NCI-H345 treated with DMSO at 0.1 percent for 48 hours (cell line): ENCODE measurements at regions not wholly inside any gene's neighbourhood (a gene's known extent, or its start where the extent isn't known, plus 50 kb on each side); places are given as distances from the start of the nearest gene placed in this dataset.
"Not testable (repeated sequence)": the region's sequence is repeated elsewhere in the genome, so short reads cannot be mapped to it uniquely, and the experiment has no call there.

Source experiments
- DNase-seq: peaks from one replicate; lab custom pipeline; 2025; ENCODE audit not compliant: unreplicated experiment; lab: John Stamatoyannopoulos, UW

DNA sequence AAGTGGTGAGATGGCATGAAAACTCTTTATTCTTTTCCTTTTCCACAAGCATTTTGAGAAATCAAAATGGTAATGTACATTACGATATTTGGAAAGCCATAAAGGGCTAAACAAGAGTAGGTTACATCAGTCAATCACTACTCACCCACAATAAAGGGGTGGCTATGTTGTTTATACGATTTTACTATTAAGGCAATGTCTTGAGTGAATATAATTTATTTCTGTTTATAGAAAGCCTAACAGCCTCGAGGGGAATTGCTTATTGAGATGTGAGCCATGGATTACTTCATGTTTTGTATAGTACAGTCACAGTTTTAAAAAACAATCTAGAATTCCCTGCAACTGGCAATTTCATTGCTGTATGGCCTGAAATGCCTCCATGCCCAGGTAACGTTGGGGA, 237.5 kb upstream of the RBBP8 start:
- DNase-seq = no peak

DNA sequence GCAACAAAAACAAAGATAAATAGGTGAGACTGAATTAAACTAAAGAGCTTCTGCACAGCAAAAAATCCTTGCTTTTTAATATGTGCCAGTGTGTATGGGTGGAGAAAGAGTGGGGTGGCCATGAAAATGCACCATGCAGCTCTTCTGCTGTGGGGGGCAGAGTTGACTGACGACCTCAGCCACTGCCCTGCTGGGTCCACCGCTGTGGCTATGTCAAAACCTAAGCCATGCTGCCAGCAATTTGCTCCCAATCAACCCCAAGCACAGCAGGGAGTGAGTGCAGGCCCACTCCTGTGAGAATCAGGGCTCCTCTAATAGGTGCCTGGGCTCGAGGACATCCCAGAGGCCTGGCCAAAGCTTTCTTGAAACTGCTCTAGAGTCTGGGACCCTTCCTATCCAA, 235.6 kb upstream of the RBBP8 start:
- DNase-seq = no peak

DNA sequence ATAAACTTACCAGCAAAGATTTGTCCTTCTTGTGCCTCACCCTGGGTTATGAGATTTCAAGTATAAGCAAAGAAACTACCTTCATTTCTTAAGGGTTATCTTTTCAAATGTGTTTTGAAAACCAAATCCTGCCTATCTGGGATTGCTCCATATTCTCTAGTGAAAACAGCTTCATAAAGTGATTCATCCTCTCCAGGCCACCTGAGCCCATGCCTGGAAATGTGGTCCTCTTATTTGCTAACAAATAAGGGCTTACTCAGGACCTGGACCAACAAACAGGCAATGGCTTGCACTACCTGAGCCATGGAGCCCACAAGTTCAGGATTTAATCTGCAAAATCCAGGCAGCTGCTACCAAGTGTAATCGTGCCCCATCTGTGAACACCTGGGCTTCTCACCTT, 234.4 kb upstream of the RBBP8 start:
- no peak for DNase-seq

- no peak for DNase-seq
These were observed 233.5 kb upstream of the RBBP8 start for GRCh38 chr18:22699629-22700028.

- DNase-seq = no peak
These were observed 232.2 kb upstream of the RBBP8 start for GRCh38 chr18:22700920-22701319.

GRCh38 chr18:22701326-22701725, 231.8 kb upstream of the RBBP8 start:
- DNase-seq = no peak

GRCh38 chr18:22701795-22702194, 231.3 kb upstream of the RBBP8 start:
- no peak for DNase-seq

- no peak for DNase-seq
These were observed 230.3 kb upstream of the RBBP8 start for GRCh38 chr18:22702806-22703205.

DNA sequence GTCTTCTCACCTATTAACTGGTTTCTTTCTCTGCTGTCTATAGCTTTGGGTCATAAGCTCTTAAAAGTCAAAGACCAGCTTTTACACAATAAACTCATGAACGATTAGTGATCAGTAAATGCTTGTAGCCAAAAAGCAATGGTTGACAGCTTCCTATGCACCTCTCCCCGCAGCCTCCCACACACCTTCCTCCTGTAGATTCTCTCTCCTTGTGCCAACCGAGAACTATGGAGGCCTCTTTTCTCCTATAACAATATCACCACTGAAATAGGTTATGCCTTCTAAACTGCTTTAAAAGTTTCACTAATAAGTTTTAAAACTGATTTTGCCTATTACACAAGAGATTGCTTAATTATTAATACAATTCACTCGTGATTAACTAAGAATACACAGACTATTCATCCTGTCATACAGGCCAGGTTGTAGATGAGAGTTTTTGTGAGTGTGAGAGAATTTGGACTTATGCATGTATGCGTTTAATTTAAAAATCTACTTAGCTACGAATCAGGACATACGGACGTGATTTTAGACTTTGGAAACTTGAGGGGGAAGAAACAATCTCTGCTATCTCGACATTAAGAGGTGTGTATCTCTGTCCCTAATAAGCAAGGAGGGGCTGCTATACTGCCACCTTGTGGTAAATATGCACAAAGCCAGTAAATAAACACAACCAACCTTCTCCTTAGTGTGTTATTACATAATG, 229.1 kb upstream of the RBBP8 start:
- DNase-seq = peak; percentile 3

GRCh38 chr18:22704586-22704918, 228.6 kb upstream of the RBBP8 start:
- no peak for DNase-seq

- no peak for DNase-seq
These were observed 227.8 kb upstream of the RBBP8 start for GRCh38 chr18:22705328-22705727.

GRCh38 chr18:22706025-22706424, 227.1 kb upstream of the RBBP8 start:
- DNase-seq = not testable (repeated sequence)

GRCh38 chr18:22709288-22710060, 223.7 kb upstream of the RBBP8 start:
- no peak for DNase-seq

- DNase-seq = no peak
These were observed 222.4 kb upstream of the RBBP8 start for GRCh38 chr18:22710673-22711191.

DNA sequence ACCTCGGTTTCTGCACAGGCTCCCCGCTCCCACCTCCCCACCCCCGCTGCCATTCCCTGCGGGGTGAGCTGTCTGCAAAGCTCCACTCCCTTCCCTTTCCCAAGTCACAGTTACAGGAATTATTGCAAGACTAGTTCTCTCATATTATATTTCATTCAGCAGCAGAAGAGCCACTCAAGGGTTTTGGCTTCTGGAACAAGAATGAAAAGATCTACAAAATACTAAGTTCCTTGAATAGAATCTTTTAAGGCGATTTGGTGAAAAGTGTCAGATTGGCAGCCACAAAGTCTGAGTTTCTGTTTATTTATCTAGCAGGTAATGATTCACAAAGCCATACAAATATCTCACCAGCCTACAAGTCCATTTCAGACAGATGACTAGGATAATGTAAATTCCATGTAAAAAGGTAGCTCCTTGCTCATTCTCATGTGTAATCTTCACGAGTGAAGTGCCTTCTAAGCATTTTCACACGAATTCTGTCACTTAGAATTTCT, 221.9 kb upstream of the RBBP8 start:
- no peak for DNase-seq

DNA sequence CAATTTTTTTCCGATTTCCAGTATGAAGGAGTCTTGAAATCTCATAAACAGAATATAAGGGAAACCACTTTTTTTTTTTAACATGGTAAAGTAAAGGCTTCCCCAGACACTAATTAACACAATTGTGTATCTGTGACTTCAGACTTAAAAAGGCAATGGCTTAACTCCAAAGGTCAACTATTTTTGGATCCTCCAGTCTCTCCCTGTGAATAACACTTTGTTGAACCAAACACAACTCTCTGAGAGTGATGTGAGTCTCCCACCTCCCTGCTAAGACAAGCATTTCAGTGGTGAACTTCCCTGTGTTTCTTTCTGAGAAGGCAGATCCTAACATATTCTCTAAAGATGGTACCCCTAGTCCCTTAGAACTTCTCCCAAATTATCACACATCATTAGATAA, 219.6 kb upstream of the RBBP8 start:
- no peak for DNase-seq

DNA sequence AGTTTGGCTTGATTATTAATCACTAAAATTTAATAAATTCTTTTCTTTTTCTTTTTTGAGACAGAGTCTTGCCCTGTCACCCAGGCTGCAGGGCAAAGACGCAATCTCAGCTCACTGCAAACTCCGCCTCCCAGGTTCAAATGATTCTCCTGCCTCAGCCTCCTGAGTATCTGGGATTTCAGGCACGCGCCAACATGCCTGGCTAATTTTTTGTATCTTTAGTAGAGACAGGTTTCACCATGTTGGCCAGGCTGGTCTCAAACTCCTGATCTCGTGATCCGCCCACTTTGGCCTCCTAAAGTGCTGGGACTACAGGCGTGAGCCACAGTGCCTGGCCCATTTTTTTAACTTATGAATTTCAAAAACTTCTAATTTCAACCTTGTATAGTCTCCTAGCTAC, 215.6 kb upstream of the RBBP8 start:
- not testable (repeated sequence) for DNase-seq

DNA sequence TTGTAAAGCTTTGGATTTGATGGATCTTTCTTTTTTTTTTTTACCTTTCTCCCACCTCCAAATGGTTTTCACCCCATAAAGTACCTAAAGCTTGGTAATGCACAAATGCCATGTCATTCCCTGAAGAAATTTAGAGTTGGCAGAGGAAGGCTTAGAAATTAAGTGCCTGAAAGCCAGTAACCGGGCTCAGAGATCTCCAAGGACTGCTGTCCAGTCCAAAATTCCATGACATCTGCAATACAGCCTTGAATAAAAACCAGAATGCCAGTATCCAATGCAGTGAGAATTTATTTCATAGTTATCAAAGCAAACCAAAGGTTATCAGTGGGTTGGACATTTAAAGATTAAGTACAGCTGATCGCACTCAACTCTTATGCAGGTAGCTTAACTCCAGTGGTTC, 209.9 kb upstream of the RBBP8 start:
- DNase-seq = no peak

GRCh38 chr18:22723773-22724172, 209.4 kb upstream of the RBBP8 start:
- DNase-seq = no peak

DNA sequence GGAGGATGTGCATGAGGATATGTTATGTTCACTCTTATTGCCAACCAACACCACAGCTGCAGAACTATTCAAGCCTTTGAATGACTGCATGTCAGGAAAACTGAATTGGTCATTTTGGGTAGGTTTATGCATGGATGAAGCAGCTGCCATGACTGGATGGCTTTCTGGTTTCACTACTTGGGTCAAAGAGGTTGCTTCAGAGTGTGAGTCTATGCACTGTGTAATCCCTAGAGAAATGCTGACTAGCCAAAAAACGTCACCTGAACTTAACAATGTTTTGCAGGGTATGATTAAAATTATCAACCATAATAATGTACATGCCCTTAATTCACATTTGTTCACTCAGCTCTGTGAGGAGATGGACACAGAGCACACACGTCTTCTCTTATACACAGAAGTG, 206.7 kb upstream of the RBBP8 start:
- no peak for DNase-seq

DNA sequence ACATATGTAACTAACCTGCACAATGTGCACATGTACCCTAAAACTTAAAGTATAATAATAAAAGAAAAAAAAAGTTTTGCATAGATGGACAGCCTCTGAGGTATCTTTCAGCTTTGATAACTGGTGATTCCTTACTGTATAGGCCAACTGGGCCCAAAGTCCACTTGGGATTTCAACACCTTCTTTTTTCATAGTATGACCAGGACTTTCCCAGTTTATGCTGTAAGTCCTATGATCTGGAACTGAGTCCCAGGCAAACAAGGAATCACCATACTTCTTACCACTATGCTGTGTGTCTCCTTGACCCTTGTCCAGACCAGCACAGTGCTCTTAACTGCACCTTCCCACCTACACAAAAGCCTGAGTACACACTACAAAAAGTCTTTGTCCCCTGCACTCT, 205.1 kb upstream of the RBBP8 start:
- DNase-seq = no peak

GRCh38 chr18:22728481-22729105, 204.5 kb upstream of the RBBP8 start:
- DNase-seq = no peak
